ENCODE measurements at regions not wholly inside any gene's neighbourhood (a gene's known extent, or its start where the extent isn't known, plus 50 kb on each side); places are given as distances from the start of the nearest gene placed in this dataset.

DNA sequence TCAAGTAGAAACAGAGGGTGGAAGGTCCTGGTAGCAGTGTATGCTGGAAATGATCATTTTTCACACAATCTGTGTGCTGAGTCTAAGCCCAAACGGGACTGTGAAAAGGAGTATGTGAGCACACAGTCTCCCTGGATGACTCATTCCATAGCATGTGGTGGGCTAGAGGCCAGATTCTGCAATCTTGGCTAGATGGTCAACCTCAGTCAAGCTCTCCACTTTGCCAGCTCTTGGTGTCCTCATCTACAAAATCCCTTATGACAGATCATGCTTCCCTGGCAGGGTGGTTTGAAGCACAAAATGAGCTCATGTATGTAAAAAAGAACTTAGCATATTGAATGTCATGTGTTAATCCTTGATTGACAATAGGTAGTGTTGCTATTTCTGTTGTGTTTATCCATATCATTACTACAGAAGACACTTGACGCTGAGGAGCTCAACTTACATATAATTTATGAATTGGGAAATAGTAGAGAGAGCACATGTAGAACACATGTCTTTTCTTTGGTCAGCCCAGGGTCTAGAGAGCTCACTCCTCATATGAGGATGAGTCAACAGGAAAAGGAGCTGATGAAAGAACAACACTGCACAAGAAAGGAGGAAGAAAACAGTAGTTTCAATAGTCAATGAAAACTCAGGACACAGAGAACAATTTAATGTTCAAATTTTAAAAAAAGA is 517.5 kb downstream of the BCL11B start:
- DNase-seq, result no peak

DNA sequence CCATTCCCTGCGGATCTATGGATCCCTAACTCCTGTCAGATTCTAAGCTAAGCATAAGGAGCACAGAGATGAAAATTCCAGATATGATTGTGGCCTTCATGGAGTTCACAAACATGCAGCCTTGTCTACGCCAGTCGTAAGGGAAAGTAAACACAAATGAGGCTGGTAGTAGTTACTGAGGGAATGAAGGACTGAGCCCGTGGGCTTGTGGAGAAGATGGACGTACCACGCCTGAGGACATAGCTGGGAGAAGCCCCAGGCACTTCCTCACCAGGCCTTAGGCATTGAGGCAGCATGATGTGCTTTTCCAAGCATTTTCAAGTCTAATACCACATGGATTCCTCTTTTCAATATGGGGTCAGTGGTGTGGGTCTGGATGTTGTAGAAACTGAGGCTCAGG is 515.2 kb downstream of the BCL11B start:
- DNase-seq, result no peak

DNA sequence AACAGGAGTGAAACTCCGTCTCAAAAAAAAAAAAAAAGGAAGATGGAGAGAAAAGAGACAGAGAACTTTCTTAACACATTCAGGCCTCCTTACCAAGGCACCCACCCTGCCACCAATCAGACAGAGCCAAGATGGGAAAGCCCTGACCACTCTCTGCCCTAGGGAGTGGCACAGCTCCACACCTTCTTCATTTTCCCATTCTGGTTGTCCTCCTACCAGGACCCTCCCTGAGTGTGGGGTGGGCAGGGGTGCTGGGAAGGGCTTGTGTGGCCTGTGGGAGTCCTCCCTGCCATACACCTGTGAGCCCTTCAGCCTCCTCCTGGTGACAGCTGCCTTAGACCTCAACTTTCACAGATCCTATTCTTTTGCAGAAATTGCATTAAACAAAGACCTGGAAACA is 513.6 kb downstream of the BCL11B start:
- DNase-seq, result no peak

DNA sequence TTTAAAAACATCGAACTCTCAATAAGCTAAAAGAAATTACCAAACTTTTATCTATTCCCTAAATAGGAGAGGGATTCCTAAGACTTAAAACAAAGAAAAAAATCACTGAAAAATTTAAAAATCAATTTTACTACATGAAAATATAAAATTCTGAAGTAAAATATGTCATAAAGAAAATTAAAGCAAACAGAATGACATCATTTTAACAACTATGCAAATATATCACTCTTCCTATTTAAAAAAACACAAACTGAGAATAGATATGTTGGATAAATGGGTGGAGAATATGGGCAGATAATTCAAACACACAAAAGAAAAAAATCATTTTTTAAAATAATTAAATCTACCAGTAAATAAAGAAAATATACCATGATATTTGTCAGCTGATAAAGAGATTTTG is 510.0 kb downstream of the BCL11B start:
- no peak for DNase-seq

- DNase-seq, result no peak
Observed at GRCh38 chr14:98766818-98767217, 505.2 kb downstream of the BCL11B start.

- DNase-seq, result no peak
Observed at GRCh38 chr14:98769326-98769725, 502.7 kb downstream of the BCL11B start.

GRCh38 chr14:98770151-98770550 is 501.8 kb downstream of the BCL11B start:
- no peak for DNase-seq

GRCh38 chr14:98773814-98774213 is 498.2 kb downstream of the BCL11B start:
- DNase-seq, result no peak

DNA sequence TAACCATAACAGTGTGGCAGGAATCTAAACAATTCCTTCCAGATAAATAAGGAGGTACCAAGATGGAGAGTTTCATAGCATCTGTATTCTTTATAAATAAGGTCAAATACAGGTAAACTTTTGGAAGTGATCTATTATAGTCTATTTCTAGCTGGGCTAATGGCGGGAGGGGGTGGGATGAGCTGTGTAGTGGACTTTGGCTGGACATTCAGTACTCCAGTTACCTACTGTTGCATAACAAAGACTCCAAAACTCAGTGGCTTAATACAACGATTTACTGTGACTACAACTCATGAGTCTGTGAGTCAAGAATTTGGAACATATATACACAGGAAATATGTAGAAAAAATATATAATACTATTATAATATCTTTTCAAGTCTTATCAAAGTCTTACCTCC is 496.1 kb downstream of the BCL11B start:
- DNase-seq, result no peak

GRCh38 chr14:98782062-98782461 is 489.9 kb downstream of the BCL11B start:
- DNase-seq, result no peak

DNA sequence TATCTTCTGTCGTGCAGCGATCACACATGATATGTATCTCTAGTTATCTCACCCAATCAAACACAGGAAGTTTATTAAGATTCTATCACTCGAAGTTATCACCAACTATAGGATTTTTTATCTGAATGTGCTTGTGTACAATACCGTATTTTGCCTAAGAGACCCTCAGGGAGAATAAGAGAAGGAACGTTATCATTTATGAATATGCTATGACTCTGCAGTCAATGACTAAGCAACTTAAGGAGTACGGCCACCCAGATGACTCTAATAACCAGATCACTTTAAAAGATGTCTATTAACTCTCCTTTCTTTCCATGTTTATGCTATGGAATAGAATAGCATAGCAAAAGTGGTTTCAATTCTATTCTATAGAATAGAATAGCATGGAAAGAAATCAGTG is 486.4 kb downstream of the BCL11B start:
- no peak for DNase-seq

- DNase-seq, result no peak
Observed at GRCh38 chr14:98786456-98786855, 485.5 kb downstream of the BCL11B start.

- no peak for DNase-seq
Observed at GRCh38 chr14:98791661-98792060, 480.3 kb downstream of the BCL11B start.

DNA sequence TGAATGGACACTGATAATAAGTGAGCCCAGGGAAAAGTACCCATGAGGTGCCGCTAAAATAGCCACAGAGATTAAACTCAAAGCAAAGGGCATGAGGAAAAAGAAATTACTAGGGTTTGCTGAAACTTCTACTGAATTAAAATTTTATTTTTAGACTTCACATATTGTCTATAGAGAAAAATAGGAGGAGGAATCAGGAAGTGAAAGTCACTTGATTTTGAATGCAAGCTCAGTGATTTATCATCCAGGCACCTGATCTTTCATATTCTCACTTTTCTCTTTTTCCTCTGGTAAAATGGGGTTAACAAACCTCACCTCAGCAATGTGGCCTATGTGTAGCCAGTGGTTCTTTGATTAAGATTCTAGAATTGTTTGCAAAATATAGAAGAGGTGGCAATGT is 479.8 kb downstream of the BCL11B start:
- no peak for DNase-seq

- DNase-seq, result no peak
Observed at GRCh38 chr14:98798099-98798498, 473.9 kb downstream of the BCL11B start.

DNA sequence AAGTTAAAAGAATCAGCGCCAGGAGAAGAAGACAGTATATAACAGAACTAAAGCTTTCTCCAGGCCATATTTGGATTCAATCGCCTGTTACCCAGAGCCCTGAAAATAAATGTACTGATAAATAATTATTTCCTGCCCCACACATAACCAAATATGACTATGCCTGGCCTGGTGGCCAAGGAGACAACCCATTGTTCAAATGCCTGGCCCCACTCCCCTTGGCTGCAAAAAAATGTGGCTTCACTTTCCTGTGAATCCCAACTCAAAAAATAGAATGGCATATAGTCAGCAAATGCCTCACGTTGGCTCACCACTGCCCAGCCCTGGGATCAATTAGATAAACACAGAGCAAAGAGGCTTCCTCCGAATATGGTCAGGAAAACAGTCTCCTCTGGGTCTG is 472.1 kb downstream of the BCL11B start:
- DNase-seq, result no peak

DNA sequence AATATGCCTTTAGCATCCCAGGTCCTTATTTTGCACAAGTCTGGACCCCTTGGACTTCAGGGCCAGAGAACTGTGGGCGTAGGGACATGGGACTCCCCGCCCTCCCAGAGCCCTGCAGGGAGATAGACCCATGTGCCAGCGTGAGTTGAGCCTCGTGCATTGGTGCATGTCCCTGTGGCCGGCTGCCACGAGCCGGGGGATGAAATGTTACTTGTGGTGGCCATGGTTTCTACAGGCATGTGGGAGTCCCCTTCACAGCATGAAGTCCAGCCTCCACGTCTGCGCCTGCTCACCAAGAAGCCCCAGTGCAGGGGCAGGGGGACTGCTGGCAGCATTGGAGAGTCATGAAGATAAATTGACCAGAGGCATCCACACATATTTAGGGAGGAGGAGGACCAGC is 470.0 kb downstream of the BCL11B start:
- no peak for DNase-seq

GRCh38 chr14:98803196-98803595 is 468.8 kb downstream of the BCL11B start:
- DNase-seq, result no peak

DNA sequence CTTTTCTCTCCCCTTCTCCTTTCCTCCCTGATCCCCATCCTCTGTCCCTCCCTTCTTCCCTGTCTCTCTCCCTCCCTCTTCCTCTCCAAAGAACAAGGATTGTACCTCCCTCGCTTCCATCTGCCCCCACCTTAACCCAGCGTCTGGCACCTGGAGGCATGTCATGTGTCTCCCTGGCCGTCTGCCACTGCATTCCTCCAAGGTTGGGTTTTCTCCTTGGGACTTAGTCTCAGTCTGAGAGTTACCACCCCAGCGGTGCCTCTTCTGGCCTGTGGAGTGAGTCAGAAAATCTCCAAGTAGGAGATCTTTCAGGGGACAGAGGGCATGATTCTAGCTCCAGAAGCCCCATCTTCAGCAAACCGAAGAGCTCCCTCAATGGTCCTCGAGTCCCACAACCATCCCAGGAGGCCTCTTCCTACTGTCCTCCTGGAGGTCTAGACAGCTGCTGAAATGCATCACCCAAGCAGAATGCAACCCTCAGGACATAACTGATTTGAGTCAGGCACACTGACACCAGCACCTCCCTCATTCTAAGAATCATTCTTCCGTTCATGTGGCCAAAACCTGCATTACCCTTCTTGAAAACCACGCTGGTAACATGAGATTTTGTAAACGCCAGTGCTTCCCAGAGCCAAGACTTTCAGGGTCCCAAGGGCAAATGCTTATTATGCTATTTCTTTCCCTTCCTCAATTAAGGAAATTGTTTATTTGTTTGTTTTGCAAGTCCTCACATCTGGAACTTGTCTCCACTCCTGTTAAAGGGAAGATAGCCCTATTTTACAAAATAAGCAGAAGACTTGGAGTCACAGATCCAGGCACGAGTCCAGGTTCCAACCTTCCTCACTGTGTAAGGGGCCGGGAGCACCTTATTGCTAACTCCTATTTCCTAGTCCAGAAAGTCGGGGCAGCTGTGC is 463.2 kb downstream of the BCL11B start:
- no peak for DNase-seq

DNA sequence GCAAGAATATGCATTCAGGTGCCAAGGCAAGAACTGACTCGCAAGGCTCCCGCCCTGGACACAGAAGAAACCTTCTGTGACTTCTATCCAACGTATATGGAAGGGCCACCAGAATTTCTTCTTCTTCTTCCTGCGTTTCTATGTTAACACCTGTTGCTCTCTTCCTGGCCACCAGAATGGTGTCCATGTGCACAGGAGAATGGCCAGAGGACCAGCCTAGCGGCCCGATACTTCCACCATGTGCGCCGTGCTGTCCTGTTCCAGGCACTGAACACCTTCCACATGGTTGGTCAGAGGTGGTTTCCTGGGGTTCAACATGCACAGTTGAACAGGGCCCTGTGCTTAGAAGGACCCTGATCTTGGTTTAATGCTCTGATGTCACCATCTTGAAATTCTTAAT is 455.8 kb downstream of the BCL11B start:
- no peak for DNase-seq

- DNase-seq, result no peak
Observed at GRCh38 chr14:98816720-98817119, 455.3 kb downstream of the BCL11B start.

DNA sequence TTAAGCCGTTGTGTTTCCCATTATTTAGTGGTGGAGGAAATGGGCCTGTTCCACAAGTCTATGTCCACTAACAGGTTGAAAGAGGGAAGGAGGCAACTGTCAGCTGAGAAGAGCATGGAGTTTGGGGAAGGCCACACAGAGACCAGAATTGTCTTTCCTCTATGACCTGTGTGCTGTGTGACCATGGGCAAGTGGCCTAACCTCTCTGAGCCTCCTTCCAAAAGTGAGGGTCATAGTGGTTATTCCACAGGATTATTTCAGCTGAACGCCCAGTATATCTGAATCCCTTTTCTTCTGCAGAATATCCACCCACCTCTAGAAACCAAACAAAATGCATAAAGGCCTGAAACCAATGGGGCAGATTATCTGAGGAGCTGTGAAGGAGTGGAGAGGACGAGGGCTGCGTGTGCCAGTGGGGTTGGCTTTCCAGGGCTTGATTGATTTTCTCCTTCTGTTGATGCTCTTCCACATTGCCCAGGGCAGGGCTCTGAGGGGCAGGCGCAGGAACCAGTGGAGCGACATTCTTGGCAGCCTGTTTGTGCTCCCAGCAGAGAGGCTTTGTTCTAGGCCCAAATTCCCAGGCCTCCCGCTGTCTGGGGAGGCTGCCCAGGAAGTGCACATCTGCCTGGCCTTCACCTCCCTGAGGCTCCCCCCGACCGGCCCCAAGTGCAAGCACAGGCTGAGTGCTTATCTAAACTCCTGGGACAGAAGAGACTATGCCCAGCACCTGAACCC is 452.7 kb downstream of the BCL11B start:
- peak; percentile 57 for DNase-seq

- DNase-seq, result peak; percentile 46
Observed at GRCh38 chr14:98819867-98820206, 452.2 kb downstream of the BCL11B start.

- DNase-seq, result no peak
Observed at GRCh38 chr14:98822917-98823316, 449.1 kb downstream of the BCL11B start.
